GM21576 (cell line): ENCODE measurements at regions not wholly inside any gene's neighbourhood (a gene's known extent, or its start where the extent isn't known, plus 50 kb on each side); places are given as distances from the start of the nearest gene placed in this dataset.

ENCODE experiments used
- ATAC-seq: cut with Tn5 transposase; IDR thresholded peaks from one replicate; pipeline ENCODE4 v1.9.1; 2021; ENCODE audit warnings: mild to moderate bottlenecking, moderate library complexity; ENCODE audit not compliant: unreplicated experiment

DNA sequence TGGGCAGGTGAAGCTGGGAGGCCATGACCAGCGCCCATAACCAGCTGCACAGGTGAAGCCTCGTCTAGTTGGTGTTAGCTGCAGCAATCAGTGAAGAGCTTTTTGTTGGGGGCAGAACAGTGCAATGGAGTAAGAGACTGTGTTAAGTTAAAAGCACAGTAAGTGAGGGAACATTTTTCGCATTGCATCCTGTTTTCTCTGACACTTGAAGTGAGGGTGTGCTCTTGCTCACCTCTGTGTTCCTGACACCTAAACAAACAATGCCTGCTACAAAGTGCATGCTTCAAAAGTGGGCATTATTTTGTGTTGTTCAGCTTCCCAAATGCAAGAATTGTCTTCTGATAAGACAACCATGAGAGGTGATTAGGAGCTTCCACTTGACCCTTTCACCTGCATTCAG is 324.0 kb upstream of the ACVR2A start:
- no peak for ATAC-seq

DNA sequence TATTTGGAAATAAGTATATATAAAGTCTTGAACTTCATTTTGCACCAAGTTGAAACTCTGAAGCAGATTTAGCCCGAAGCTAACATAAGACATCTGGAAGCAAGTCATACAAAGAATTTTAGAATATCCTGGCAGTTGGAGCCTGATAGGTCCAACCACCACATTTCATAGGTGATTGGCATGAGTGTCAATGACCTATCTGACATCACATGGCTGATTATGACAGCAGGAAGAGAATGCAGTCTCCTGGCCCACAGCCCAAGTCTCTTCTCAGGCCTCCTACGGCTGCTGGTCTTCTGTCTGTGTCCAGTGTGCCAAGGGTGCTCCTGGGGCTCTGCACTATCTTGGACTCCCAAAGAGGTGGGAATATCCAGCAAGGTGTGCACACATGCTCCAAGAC is 325.7 kb upstream of the ACVR2A start:
- ATAC-seq: no peak

DNA sequence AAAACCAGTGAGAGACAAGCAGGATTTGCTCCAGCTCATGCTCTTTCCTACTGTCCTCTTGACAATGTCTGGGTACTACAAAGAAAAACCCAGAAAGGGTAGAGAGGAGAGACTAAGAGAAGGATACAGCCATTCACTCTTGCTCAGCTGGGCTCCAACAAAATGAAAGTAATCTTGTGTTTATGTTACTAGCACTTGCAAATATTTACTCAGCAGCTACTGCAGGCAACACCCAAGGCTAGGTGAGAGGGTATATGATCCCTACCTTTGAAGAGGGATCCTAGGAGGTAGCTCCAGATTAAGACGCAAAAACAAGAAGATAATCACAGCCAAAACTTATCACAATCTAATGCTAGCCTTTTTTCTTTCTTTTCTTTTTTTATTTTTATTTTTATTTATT is 329.6 kb upstream of the ACVR2A start:
- ATAC-seq: no peak

DNA sequence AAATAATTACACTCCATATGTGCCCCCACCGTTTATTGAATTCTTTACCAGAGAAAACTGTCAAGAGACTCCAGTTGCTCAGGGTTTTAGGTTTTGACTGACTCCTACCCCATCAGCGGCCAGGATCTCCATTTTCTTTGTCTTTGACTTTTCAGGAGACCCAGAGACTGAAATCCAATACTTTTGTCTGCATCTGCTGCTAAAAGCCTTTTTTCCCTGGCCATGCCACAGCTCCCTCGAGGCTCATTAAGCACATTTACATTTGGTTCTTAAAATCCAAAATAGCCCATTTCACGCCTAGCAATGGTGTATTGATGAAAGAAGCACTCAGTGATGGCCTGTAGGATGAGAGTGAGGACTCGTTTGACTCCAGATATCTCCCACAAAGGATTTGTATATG is 332.6 kb upstream of the ACVR2A start:
- no peak for ATAC-seq

DNA sequence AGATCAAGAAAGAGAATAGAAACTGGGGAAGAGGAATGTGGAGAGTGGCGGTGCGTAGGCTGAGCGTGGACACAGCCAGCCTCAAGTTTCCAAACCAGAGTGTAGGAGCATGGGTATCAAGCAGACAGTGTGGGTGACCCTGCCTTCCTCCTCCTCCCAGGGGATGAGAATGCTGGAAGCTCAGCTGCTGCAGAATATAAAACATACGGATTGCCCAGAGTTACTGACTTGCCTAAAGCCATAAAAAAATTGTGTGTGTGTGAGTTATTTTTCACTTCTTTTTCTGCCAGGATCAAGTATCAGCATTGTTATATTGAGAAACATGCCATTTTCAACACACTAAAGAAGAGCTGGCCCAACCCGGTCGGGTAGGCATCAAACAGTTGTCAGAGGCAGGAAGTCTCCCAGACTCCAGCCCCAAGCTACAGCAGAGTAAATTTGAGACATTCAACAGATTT is 333.3 kb upstream of the ACVR2A start:
- no peak for ATAC-seq

DNA sequence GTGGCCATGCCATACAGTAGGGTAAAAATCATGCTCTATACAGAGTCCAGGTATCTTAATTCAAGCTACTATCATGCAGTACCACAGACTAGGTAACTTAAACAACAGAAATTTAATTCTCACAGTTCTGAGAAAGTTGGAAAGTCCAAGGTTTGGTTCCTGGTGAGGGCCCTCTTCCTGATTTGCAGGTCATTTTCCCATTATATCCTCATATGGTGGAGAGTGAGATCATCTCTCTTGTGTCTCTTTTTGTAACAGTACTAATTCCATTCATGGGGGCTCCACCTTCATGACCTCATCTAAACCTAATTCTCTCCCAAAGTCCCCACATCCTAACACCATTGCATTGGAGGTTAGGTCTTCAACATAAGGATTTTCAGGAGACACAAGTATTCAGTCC is 335.0 kb upstream of the ACVR2A start:
- ATAC-seq: no peak

DNA sequence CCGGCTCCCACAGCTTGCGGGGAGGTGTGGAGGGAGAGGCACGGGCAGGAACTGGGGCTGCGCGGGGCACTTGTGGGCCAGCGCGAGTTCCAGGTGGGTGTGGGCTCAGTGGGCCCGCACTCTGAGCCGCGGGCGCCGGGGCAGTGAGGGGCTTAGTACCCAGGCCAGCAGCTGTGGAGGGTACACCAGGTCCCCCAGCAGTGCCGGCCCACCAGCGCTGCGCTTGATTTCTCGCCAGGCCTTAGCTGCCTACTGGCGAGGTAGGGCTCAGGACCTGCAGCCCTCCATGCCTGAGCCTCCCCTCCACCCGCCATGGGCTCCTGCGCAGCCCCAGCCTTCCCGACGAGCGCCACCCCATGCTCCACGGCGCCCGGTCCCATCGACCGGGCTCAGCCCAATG is 337.9 kb upstream of the ACVR2A start:
- no peak for ATAC-seq

DNA sequence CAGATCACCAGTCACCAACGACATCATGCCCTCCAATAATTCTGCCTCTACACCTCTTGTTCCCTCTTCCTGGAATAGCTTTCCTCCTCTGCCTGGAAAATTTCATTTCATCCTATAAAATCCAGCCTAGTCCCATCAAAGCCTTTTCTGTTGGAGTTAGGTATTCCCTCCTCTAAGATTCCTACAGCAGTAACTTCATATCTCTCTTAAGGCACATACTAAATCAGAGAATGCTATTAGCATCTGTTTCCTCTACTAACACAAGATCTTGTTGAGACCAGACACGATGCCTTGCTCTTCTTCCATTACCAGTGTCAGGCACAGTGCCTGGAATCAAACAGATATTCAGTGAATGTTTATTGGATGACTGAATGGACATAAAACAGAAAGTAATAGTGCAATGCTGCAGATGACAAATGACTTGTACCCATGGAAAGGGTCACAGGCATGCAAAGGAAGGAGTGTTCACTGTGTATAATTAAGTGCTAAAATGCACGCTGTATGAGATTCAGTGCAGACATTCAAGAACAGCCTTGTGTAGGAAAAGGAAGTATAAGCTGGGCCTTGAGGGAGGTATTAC is 342.0 kb upstream of the ACVR2A start:
- no peak for ATAC-seq

DNA sequence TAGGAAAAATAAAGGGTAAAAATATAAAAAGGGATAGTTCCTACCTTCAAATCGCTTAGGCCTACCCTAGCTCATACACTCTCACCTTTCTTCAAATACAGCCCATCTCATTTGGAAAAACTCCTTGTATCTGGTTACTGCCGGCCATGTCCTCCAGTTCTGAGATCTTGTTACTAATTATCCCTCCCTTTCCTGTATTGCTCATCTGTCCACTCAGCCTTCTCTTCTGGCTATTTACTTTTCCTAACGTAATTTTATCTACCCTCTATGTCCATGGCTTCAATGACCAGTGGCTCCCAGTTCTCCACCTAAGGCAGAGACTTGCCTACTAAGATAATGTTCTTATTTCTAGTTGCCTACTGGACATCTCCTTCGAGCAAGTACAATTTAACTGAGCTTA is 342.9 kb upstream of the ACVR2A start:
- ATAC-seq: no peak

DNA sequence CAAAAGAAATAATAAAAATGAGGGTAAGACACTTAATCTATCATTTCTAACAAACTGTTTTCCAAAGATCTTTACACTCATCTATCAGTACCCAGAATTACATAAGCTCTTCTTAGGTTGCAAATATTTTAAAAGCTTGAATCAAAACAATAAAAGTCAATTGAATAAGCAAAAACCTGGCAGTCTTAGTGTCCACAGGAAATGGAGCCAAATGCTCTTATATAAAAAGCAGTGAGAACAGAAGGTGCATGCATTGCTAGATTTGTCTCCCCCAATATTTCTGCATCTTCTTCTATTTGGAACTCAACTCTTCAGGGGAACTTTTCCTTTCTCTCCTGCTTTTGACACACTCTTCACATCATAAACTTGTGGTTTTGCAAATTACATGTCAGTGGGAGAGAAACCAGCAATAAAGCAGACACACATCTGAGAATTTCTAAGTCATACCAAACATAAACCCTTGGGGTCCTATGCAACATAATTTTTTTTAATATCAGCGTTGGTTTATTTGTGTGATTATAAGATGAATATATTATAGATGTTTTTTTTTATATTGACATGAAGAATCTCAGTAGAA is 343.9 kb upstream of the ACVR2A start:
- no peak for ATAC-seq

DNA sequence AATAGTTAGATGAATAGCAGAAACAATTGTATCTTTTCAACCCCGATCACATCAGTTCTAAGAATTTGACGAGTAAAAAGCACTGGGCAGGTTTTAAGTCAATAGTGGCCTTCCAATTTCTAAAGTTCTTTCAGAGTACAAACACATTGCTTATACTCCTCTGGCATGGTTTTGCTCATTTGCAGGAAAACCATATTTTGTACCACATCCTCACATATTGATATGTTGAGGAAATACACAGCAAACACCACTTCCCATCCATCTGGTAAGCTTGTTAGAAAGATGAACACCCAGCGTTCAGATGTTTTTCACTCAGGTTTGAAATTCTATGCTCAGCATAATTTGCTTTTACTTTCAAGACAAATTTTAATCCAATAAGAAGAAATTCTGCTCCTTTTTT is 344.6 kb upstream of the ACVR2A start:
- ATAC-seq: no peak

DNA sequence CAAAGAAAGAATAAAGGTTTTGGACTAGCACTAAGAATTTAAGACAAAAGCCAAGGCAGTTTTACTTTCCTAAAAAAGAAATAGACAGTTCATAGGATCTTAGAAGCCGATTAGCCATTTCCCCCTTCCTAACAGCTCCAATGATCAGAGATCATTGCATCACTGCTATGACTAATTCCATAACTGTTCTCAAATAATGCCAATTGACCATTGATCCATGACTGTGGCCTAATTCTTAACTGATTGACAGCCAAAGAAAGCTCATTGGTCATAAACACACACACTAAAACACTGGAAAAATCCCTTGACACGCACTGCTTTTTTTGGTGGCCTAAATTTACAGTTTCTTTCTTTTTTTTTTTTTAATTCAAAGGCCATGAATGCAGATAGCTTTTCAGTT is 345.0 kb upstream of the ACVR2A start:
- no peak for ATAC-seq

DNA sequence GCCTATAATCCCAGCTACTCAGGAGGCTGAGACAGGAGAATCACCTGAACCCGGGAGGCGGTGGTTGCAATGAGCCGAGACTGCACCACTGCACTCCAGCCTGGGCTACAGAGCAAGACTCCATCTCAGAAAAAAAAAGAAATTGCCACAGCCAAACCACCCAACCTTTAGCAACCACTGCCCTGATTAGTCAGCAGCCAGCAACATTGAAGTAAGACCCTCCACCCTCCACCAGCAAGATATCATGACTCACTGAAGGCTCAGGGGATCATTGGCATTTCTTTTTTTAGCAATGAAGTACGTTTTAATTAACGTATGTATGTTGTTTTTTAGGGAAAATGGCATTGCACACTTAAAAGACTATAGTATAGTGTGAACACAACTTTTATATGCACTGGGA is 349.1 kb upstream of the ACVR2A start:
- no peak for ATAC-seq

DNA sequence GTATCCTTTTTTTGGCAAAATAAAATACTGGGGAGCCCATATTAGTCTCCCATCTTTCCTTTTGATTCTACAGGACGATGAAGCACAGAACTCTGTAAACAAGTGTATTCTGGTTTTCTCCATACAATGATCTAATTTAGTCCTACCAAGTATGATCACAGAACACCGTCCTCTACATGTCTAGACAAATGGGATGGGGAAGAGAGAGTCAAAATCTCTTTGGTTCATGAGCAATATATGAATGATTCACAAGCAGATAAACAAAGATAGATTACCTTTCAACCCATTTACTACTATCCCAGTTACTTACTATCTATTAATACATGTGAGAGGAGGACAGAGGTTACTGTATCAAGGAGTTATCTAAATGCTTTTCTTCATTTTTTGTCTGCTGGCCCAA is 352.4 kb upstream of the ACVR2A start:
- ATAC-seq: no peak

DNA sequence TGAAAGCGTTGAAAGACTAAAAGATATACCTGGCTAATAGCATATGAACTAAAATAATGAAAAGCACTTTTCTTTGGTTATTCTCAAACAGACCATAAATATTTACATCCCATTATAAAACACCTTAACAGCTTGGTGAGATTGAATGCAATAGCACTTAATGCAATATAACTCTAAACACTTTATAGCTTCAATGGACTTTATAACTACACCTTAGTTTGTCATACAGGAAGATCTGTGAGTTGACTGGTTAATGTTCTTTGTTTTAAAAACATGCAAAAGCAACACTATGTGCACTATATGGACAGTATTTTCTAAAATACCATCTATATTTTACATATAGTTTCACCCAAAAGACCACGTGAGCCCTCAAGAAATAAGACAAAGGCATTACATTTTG is 353.3 kb upstream of the ACVR2A start:
- ATAC-seq: no peak

DNA sequence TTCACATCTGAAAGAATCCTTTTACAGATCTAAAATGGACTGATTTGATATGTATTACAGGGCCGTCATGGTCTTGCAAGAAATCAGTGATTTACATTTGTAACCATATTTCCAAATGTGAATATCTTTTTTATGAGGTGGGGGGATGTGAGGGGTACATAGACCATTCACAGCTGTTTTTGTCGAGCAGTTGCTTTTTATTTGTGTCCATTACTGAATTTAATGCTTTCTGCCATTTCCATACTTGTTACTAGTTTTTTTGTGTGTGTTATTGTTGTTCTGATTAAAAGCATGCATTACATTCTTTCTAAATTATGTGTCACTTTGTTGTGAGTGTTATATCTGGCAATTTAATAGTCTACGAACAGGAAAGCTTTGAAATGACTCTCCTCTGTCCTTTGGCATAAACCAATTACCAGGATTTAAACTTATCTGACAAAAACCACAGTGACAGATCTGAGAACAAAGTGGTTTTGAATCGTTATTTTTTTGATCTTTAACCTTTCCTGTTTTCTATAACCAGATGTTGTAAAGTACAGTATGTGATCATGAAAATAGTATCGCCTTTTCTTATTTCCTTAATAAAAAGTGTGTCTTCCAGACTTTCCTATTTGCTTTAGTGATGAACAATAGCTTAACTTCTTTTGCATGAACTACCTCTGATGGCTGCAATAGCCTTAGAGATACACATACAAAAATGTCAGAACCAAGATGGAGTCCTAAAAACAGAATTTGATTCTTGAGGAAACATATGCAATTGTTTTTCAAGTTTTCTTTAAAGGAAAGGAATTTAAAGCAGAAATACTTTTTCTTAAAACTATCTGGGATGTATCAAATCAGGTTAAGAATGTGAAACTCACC is 354.2 kb upstream of the ACVR2A start:
- no peak for ATAC-seq

DNA sequence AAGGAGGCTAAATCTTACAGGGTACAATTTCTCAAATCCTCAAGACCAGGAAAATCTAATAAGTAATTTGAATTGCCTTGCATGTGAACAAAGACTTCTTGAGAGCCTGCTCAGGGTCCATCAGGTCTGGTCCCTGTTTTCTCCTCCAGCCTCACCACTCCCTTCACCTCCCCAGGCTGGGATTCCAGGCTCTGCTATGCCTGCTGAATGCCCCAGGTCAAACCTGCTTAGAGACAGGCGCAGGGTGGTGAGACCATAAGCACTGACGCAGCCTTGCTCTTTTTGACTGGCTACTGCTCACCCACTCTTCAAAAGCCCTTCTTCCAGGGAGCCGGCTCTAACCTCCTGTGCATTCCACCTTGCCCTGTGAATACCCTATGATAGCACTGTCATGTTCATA is 356.4 kb upstream of the ACVR2A start:
- ATAC-seq: no peak

DNA sequence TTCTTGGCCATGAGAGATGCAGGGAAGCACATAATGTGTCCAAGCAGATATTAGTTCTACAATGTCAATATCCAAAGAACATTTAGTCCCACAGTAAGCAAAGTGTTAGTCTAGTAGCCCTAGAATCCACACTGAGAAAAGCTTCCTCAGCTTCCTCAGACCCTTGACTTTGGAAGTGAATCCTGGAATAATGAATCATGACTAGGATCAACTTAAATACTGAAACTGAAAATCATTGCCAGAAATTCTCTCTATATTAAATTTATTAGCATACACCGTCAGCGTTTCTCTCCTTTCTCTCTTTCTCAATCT is 356.9 kb upstream of the ACVR2A start:
- no peak for ATAC-seq

DNA sequence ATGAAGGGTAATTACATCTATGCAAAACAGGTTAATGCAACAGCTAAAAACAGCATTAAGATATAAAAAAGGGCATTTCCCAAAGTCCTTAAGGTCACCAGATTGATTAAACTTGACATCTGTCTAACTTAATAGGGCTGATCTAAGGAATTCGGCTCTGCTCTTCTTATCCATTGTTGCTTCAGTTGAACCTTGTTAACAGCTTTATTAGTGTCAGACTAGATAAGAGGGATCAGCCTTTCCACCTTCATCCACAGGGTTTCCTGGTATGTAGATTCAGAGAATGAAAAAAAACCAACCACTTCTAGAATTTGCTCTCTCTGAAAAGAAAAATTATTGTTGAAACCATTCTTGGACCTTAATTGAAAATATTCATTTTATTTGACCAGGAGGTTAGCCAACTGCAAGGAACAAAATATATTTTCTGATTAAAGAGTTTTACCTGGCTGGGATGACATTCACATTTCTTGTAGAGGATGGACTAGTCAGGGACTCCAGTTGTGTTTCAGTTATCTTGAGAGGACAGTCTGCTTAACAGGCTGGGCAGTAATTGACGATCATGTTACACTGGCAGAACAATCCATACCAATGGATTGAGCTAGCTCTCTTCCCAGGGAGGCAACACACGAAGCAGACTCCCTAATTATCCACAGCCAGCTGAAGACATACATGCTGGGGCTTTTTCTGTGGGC is 357.4 kb upstream of the ACVR2A start:
- no peak for ATAC-seq

DNA sequence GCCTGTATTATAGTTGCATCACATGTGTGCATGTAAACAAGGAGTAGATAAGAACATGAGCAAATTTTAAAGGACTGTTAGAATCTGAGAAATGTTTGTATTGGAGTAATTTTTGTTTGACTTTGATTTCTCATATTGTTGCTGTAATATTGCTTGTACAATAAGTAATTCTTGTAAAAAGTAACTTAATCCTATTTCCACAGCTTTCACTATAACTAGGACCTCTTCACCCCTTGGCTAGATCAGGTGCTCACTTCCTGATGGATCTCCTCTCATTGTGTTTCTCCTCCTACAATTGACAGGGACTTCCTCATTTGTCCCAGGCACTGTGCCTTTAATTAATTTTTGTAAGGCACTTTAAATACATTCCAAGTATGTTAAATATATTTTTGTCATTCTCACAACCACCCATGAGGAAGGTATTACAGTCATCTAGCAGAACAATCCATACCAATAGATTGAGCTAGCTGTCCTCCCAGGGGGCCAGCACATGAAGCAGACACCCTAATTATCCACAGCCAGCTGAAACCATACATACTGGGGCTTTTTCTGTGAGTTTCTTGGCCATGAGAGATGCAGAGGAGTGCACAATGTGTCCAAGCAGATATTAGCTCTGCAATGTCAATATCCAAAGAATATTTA is 359.5 kb upstream of the ACVR2A start:
- ATAC-seq: no peak

DNA sequence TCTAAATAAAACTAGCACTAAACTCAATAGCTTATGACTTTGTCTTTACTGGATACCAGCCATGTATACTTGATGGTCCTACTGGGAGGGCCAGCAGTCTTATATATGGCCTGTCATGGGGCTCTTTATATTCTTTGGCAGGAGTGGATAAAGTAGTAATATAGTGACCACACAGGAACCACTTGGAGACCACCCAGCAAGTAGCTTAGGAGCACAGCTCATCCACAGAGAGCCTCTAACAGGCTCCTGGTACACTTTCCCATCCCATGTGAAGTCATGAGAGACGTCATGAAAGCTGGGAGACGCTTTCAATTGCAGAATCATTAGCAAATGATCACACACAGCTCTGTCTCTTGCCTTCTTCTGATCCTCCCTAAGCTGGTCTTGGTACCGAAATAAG is 360.9 kb upstream of the ACVR2A start:
- no peak for ATAC-seq
